ENCODE measurements at regions not wholly inside any gene's neighbourhood (a gene's known extent, or its start where the extent isn't known, plus 50 kb on each side); places are given as distances from the start of the nearest gene placed in this dataset.

DNA sequence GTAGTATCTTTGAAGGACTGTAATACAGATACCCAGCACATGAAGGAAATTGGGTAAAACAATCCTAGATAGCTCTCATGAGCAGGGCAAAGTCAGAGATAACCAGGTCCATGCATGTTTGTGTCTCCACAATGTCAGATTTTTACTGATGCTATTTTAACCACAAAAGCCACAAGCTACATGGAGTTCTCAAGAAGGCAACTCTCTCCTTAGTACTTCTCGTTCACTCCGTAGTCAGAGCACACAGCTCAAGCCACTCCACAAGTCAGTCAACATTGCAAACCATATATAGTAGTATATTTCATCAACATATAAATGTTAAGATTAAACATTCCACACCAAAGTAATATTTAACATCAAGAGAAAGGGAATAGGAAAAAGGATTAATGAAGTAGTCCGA is 98.0 kb upstream of the PIK3CG start:
- Histone ChIP-seq H3K9me3 (ENCODE audit: control insufficient read depth, low read length) (no peaks in the 10 kb centered on the region), H3K27ac (ENCODE audit: low read depth, low read length) (no peak overlapping the region), H3K36me3 (ENCODE audit: control insufficient read depth, insufficient read depth, low read length) (no peaks in the 10 kb centered on the region), H3K4me1 (ENCODE audit: control insufficient read depth, insufficient read depth, low read length) (no peaks in the 10 kb centered on the region), H3K27me3 (ENCODE audit: control insufficient read depth, insufficient read depth, low read length, poor library complexity, severe bottlenecking) (no peaks in the 10 kb centered on the region), H3K9ac (ENCODE audit: extremely low read depth, low read length, poor library complexity, severe bottlenecking) (no peak overlapping the region), H3K4me3 (ENCODE audit: low read length) (no peak overlapping the region)
- DNase-seq: no peak
- Mint-ChIP-seq H3K4me1 (no peaks in the 10 kb centered on the region), H3K27ac (no peak overlapping the region), H3K9me3 (no peaks in the 10 kb centered on the region), H3K4me3 (no peak overlapping the region), H3K36me3 (ENCODE audit: low read depth) (no peaks in the 10 kb centered on the region), H3K27me3 (ENCODE audit: insufficient read depth) (no peaks in the 10 kb centered on the region)
- TF ChIP-seq, protein P1, sequence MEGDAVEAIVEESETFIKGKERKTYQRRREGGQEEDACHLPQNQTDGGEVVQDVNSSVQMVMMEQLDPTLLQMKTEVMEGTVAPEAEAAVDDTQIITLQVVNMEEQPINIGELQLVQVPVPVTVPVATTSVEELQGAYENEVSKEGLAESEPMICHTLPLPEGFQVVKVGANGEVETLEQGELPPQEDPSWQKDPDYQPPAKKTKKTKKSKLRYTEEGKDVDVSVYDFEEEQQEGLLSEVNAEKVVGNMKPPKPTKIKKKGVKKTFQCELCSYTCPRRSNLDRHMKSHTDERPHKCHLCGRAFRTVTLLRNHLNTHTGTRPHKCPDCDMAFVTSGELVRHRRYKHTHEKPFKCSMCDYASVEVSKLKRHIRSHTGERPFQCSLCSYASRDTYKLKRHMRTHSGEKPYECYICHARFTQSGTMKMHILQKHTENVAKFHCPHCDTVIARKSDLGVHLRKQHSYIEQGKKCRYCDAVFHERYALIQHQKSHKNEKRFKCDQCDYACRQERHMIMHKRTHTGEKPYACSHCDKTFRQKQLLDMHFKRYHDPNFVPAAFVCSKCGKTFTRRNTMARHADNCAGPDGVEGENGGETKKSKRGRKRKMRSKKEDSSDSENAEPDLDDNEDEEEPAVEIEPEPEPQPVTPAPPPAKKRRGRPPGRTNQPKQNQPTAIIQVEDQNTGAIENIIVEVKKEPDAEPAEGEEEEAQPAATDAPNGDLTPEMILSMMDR (conservative IDR thresholded peaks at IDR 0.05): no peak
- WGBS, 2 experiments (ENCODE audit: insufficient coverage in 1 of 2, insufficient read length in 1 of 2): 91% methylated on average over 3 of the region's 3 CpGs; no CpG with 5 or more reads in 1 of the 2 experiments

DNA sequence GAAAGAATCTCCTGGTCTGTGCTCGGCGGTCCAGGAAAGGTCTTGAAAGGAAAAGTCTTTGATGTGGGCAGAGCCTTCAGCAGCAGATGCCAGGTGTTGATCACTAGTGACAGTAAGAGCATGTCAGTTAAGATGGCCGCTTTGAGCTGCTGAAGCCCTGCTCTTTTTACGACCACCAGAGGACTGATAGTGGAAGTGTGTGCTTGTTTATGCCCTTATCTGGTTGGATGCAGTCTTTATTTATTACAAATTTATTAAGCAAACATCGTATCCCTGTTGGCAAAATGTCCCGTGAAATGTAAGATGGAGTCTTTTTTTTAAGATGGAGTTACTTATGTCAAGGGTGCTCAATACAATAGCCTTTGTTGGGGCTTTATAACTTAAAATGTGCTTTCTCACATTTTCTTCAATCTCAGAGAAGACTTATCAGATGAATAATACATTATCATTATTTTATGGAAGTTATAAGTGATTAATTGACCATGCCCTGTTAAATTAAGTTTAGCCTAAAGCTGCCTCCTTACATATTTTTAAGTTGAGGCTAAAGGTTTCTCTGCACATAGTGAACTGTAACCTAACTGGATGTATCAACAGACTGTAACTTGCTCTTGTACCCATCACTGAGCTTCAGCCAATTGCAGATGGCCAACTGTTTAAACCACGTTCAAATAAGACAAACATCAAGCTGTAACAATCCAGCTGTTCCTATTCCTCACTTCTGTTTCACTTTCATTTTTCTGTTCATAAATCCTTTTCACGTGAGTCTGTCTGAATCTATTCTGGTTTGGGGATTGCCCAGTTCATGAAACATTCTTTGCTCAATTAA is 97.4 kb upstream of the PIK3CG start:
- TF ChIP-seq, protein P1 (conservative IDR thresholded peaks at IDR 0.05): no peak
- Histone ChIP-seq H3K9ac (ENCODE audit: extremely low read depth, low read length, poor library complexity, severe bottlenecking) (no peak overlapping the region), H3K36me3 (ENCODE audit: control insufficient read depth, insufficient read depth, low read length) (no peaks in the 10 kb centered on the region), H3K27me3 (ENCODE audit: control insufficient read depth, insufficient read depth, low read length, poor library complexity, severe bottlenecking) (no peaks in the 10 kb centered on the region), H3K27ac (ENCODE audit: low read depth, low read length) (no peak overlapping the region), H3K4me1 (ENCODE audit: control insufficient read depth, insufficient read depth, low read length) (no peaks in the 10 kb centered on the region), H3K9me3 (ENCODE audit: control insufficient read depth, low read length) (no peaks in the 10 kb centered on the region), H3K4me3 (ENCODE audit: low read length) (no peak overlapping the region)
- Mint-ChIP-seq H3K9me3 (no peaks in the 10 kb centered on the region), H3K4me1 (no peaks in the 10 kb centered on the region), H3K36me3 (ENCODE audit: low read depth) (no peaks in the 10 kb centered on the region), H3K4me3 (no peak overlapping the region), H3K27ac (no peak overlapping the region), H3K27me3 (ENCODE audit: insufficient read depth) (no peaks in the 10 kb centered on the region)
- no peak for DNase-seq
- 80 to 88% methylated on average over 6 to 8 of the region's 8 CpGs for WGBS, 2 experiments (ENCODE audit: insufficient coverage in 1 of 2, insufficient read length in 1 of 2)

DNA sequence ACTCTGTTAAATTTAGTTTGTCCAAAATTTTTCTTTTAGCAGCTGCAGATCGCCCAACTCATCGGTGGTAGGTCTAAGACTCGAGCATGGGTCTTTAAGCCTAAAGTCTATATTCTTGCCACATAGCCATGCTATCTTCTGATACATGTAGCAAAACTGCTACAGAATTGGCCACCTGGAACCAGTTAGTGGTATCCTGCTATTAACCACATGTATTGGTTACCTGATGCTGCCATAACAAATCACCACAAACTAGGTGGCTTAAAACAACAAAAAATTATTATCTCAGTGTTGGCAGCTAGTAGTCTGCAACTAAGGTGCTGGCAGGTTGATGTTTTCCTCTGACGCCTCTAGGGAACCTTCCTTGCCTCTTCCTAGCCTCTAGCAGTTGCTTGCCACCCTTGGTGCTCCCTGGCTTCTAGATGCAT is 96.7 kb upstream of the PIK3CG start:
- WGBS, 2 experiments (ENCODE audit: insufficient coverage in 1 of 2, insufficient read length in 1 of 2): 89 to 92% methylated on average over 4 of the region's 4 CpGs
- no peaks in the 10 kb centered on the region for H3K4me1 ChIP-seq (ENCODE audit: control insufficient read depth, insufficient read depth, low read length)

More for the DNA sequence above, 96.7 kb upstream of the PIK3CG start:
- TF ChIP-seq, protein P1 (conservative IDR thresholded peaks at IDR 0.05): peak; percentile 16
- no peak overlapping the region for H3K27ac Mint-ChIP-seq
- H3K27me3 Mint-ChIP-seq (ENCODE audit: insufficient read depth): no peaks in the 10 kb centered on the region
- Histone ChIP-seq H3K27ac (ENCODE audit: low read depth, low read length) (no peak overlapping the region), H3K9ac (ENCODE audit: extremely low read depth, low read length, poor library complexity, severe bottlenecking) (no peak overlapping the region), H3K4me3 (ENCODE audit: low read length) (no peak overlapping the region), H3K27me3 (ENCODE audit: control insufficient read depth, insufficient read depth, low read length, poor library complexity, severe bottlenecking) (no peaks in the 10 kb centered on the region), H3K9me3 (ENCODE audit: control insufficient read depth, low read length) (no peaks in the 10 kb centered on the region), H3K36me3 (ENCODE audit: control insufficient read depth, insufficient read depth, low read length) (no peaks in the 10 kb centered on the region)
- no peaks in the 10 kb centered on the region for H3K36me3 Mint-ChIP-seq (ENCODE audit: low read depth)
- no peak overlapping the region for H3K4me3 Mint-ChIP-seq
- no peaks in the 10 kb centered on the region for H3K4me1 Mint-ChIP-seq
- no peaks in the 10 kb centered on the region for H3K9me3 Mint-ChIP-seq
- no peak for DNase-seq
